Muscle of leg (tissue), 3 donors: ENCODE measurements at regions not wholly inside any gene's neighbourhood (a gene's known extent, or its start where the extent isn't known, plus 50 kb on each side); places are given as distances from the start of the nearest gene placed in this dataset.
"Not testable (repeated sequence)": the region's sequence is repeated elsewhere in the genome, so short reads cannot be mapped to it uniquely, and the experiment has no call there.

ENCODE experiments used
- DNase-seq: peaks from one replicate; pipeline ENCODE4 v3.0.0; 2013
- H3K27ac ChIP-seq: one replicate; pipeline ENCODE4 v1.5.1; 2013; ENCODE audit warnings: mild to moderate bottlenecking, low read length, control low read depth
- H3K27me3 ChIP-seq: one replicate; pipeline ENCODE4 v1.6.1; 2013; ENCODE audit warnings: low read length; ENCODE audit not compliant: control insufficient read depth, insufficient read depth
- H3K36me3 ChIP-seq: one replicate; pipeline ENCODE4 v1.6.1; 2013; ENCODE audit warnings: low read length; ENCODE audit not compliant: control insufficient read depth, insufficient read depth
- H3K4me1 ChIP-seq: one replicate; pipeline ENCODE4 v1.6.1; 2013; ENCODE audit warnings: low read length; ENCODE audit not compliant: control insufficient read depth, insufficient read depth
- H3K4me3 ChIP-seq: one replicate; pipeline ENCODE4 v1.5.1; 2013; ENCODE audit warnings: low read length, control low read depth
- H3K9me3 ChIP-seq: replicated peaks from 2 replicates; pipeline ENCODE4 v1.6.1; 2013; ENCODE audit warnings: low read depth, low read length; ENCODE audit not compliant: control insufficient read depth
- WGBS: methylation state at CpG from one replicate; pipeline ENCODE4 v1.1.5; 2013; ENCODE audit warnings: missing lambda C conversion rate; ENCODE audit not compliant: insufficient coverage; 5-methylcytosine and 5-hydroxymethylcytosine counted together

GRCh38 chr3:124364317-124365020, 365.8 kb upstream of the UMPS start:
- 14% methylated on average over 1 of the region's 2 CpGs for WGBS
- H3K36me3 ChIP-seq, result no peaks in the 10 kb centered on the region
- H3K27me3 ChIP-seq, result no peaks in the 10 kb centered on the region
- H3K4me3 ChIP-seq, result no peak overlapping the region
- no peaks in the 10 kb centered on the region for H3K9me3 ChIP-seq
- peaks cover 8% of the 10 kb centered on the region for H3K4me1 ChIP-seq
- peak; percentile 12 for DNase-seq
- no peak overlapping the region for H3K27ac ChIP-seq

DNA sequence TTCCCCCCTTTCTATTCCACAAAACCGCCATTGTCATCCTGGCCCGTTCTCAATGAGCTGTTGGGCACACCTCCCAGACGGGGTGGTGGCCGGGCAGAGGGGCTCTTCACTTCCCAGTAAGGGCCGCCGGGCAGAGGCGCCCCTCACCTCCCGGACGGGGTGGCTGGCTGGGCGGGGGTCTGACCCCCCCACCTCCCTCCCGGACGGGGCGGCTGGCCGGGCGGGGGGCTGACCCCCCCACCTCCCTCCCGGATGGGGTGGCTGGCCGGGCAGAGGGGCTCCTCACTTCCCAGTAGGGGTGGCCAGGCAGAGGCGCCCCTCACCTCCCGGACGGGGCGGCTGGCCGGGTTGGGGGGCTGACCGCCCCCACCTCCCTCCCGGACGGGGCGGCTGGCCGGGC, 363.6 kb upstream of the UMPS start:
- H3K9me3 ChIP-seq, H3K4me3 ChIP-seq: not testable (repeated sequence)
- no CpG with 5 or more reads among the region's 27 CpGs for WGBS

DNA sequence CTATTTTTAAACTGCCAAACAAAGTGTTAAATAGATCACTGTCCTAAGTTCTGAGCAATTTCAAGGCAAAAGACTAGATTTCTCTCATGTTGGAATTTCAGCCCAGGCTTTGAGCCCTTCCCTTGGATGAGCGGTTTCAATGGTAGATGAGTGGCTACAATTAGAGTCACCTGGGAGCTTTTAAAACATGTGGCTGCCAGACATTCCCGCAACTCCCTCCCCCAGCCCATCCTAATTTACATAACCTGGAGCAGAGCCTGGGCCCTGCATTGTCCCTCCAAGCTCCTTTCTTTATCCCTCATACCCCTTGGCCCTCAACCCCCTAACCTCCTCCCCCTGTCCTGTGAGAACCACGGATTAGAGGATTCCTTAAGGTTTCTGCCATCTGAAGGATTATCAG, 357.5 kb upstream of the UMPS start:
- DNase-seq, result no peak
- H3K4me3 ChIP-seq, result no peak overlapping the region
- WGBS, result 60% methylated on average over 1 of the region's 3 CpGs
- no peaks in the 10 kb centered on the region for H3K9me3 ChIP-seq
- no peaks in the 10 kb centered on the region for H3K4me1 ChIP-seq
- no peaks in the 10 kb centered on the region for H3K27me3 ChIP-seq
- H3K27ac ChIP-seq, result no peak overlapping the region
- H3K36me3 ChIP-seq, result no peaks in the 10 kb centered on the region

More for the DNA sequence above, 363.6 kb upstream of the UMPS start:
- H3K4me1 ChIP-seq, DNase-seq, H3K27ac ChIP-seq, H3K27me3 ChIP-seq, H3K36me3 ChIP-seq: not testable (repeated sequence)

GRCh38 chr3:124373524-124373923, 356.7 kb upstream of the UMPS start:
- WGBS, result no CpG with 5 or more reads among the region's 2 CpGs

DNA sequence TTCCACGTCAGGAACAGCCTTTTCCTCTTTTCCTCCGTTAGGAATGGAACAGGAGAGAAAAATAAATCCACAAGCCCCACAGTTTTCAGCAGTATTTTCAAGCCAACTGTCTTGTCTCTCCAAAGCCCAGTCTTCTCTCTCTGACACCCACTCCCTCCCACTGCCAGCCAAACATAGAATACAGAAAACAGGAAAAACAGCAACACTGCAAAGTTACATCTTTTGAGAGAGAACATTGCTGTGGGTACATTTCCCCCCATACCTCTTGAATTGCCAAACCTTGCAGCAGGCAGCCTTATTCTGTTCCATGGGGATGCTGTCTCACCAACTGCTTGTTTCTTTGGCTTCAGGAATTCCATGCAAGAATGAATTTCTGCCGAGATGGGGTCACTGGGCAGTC, 355.7 kb upstream of the UMPS start:
- Histone ChIP-seq H3K4me3 (no peak overlapping the region), H3K4me1 (no peaks in the 10 kb centered on the region), H3K27me3 (no peaks in the 10 kb centered on the region), H3K9me3 (no peaks in the 10 kb centered on the region), H3K36me3 (no peaks in the 10 kb centered on the region), H3K27ac (no peak overlapping the region)
- DNase-seq, result no peak
- WGBS, result no CpG with 5 or more reads among the region's 3 CpGs

More at GRCh38 chr3:124373524-124373923, 356.7 kb upstream of the UMPS start:
- H3K36me3 ChIP-seq, result no peaks in the 10 kb centered on the region
- no peaks in the 10 kb centered on the region for H3K9me3 ChIP-seq
- H3K4me3 ChIP-seq, result no peak overlapping the region
- H3K4me1 ChIP-seq, result no peaks in the 10 kb centered on the region
- no peak for DNase-seq
- H3K27me3 ChIP-seq, result no peaks in the 10 kb centered on the region
- no peak overlapping the region for H3K27ac ChIP-seq

DNA sequence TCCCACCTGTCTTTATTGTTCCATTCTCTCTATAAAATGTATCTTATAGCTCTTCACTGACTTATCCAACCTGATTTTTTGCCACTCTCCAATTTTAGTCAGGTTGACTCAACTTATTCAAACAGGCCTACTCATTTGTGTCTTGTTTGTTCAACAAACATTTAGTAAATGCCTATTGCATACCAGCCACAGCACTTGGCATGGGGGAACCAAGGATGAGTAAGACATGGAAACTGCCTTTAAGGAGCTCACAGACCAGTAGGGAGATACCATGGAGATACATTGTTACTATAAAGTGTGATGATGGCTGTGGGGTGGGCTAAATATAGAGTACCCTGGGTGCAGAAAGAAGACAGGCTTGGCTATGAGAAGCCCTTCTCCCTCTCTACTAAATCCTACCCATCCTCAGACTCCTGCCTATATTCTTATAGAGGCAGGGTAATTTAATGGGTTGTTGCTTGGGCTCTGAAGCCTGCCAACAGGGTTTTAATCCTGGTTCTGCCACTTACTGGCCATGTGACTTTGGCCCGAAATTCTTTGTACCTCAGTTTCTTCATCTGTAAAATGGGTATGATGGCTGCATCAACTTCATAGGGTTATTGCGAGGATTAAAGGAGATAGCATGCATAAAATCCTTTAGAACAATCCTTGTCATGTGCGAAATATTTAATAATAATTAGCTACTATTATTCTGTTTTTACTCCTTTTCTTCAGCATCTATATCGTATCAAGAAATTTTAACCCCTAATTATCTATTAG, 348.5 kb upstream of the UMPS start:
- DNase-seq, result no peak
- no CpG with 5 or more reads among the region's 4 CpGs for WGBS
- Histone ChIP-seq H3K36me3 (no peaks in the 10 kb centered on the region), H3K27ac (no peak overlapping the region), H3K4me1 (no peaks in the 10 kb centered on the region), H3K9me3 (no peaks in the 10 kb centered on the region), H3K27me3 (peaks cover 2% of the 10 kb centered on the region), H3K4me3 (no peak overlapping the region)

DNA sequence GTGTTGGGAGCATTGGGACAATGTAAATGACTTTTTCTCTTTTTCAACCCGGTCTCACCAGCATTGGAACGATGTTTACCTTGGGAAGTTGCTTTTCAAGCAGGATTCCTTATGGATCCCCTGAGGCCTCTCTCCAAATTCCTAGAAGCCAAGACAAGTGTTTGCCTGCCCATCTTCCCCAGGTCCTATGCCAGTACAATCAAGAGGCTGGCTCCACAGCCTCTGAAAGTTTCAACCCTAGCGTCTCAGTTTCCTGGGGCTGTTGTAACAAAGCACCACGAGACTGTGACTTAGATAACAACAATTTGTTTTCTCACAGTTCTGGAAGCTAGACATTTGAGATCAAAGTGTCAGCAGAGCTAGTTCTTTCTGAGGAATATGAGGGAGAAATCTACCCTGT, 347.2 kb upstream of the UMPS start:
- WGBS, result 41% methylated on average over 2 of the region's 4 CpGs
- H3K4me1 ChIP-seq, result no peaks in the 10 kb centered on the region
- H3K9me3 ChIP-seq, result no peaks in the 10 kb centered on the region
- peaks cover 2% of the 10 kb centered on the region for H3K27me3 ChIP-seq
- H3K27ac ChIP-seq, result no peak overlapping the region
- DNase-seq, result no peak
- no peak overlapping the region for H3K4me3 ChIP-seq
- H3K36me3 ChIP-seq, result no peaks in the 10 kb centered on the region

DNA sequence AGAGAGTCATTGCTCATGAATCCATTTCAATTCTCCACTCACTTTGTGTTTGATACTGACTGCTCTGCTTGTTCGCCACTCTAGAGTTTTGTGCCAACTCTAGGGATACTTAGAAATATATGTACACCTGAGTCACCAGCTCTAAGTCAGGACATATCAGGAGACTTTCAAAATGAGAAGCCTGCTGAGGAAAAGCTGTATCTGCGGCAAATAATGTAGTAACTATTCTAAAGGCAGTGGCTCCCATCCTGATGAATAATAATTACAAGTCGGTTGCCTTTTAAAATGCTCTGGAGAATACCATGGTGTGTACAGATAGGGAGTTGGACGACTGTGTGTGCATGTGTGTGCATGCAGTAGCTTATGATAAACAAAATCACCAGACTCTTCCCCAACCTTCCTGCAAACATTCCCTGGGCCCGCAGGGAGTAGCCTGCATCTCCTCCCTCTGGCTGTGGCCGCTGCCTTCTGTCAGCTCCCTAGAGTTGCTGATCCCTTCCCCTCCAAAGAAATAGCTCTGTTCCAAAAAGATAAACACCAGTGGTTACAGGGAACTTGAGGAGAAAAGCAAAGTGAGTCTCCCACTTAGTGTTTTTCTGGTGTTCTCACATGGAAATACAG, 346.3 kb upstream of the UMPS start:
- H3K4me1 ChIP-seq, result no peaks in the 10 kb centered on the region

GRCh38 chr3:124384527-124384926, 345.7 kb upstream of the UMPS start:
- no peaks in the 10 kb centered on the region for H3K9me3 ChIP-seq
- H3K4me3 ChIP-seq, result no peak overlapping the region
- 90% methylated on average over 18 of the region's 19 CpGs for WGBS
- H3K36me3 ChIP-seq, result no peaks in the 10 kb centered on the region
- no peaks in the 10 kb centered on the region for H3K4me1 ChIP-seq
- no peak overlapping the region for H3K27ac ChIP-seq
- DNase-seq, result no peak
- peaks cover 2% of the 10 kb centered on the region for H3K27me3 ChIP-seq

More for the DNA sequence above, 346.3 kb upstream of the UMPS start:
- Histone ChIP-seq H3K27ac (no peak overlapping the region), H3K27me3 (peaks cover 2% of the 10 kb centered on the region), H3K4me3 (no peak overlapping the region), H3K36me3 (no peaks in the 10 kb centered on the region), H3K9me3 (no peaks in the 10 kb centered on the region)
- DNase-seq, result no peak
- 100% methylated on average over 2 of the region's 6 CpGs for WGBS

DNA sequence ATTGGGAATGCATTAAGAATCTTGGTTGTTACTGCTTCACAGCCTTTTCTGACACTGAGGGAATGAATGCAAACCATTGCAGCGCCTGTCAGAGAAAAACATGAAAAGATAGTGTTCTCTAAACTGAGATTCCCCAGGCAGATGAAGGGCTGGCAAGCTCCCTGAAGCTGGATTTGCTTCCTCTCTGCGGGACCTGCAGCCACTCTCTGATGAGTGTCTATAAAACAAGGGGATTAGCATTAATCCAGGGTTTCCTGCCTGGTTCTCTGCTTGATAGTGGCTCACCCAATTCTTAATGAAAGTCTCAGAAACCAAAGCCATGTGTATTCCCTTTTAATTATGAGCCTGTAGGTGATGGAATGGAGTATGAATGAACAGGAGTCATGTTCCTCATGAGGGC, 344.3 kb upstream of the UMPS start:
- Histone ChIP-seq H3K9me3 (no peaks in the 10 kb centered on the region), H3K4me3 (no peak overlapping the region), H3K27me3 (peaks cover 2% of the 10 kb centered on the region), H3K36me3 (no peaks in the 10 kb centered on the region), H3K27ac (no peak overlapping the region), H3K4me1 (no peaks in the 10 kb centered on the region)
- WGBS, result 17% methylated on average over 1 of the region's 2 CpGs
- no peak for DNase-seq
